H1 (cell line): ENCODE measurements at regions not wholly inside any gene's neighbourhood (a gene's known extent, or its start where the extent isn't known, plus 50 kb on each side); places are given as distances from the start of the nearest gene placed in this dataset.

Experiments used
- CTCF ChIA-PET: fragments of 300-600 bp; sonication (Branson Sonifier 250); formaldehyde crosslinking; loops from one replicate; lab custom pipeline; 2021; ENCODE audit not compliant: partially characterized antibody; lab: Charles Lee
- POLR2A ChIA-PET: fragments of 300-600 bp; sonication (Branson Sonifier 250); formaldehyde crosslinking; loops from one replicate; lab custom pipeline; 2021; ENCODE audit warnings: inconsistent platforms; ENCODE audit not compliant: partially characterized antibody; lab: Charles Lee
- DNase-seq, 2 experiments: peaks; one replicate each; pipeline versions ENCODE4 v3.0.0 to v3.0.0-alpha.2; 2010 to 2022; ENCODE audit warnings: low spot score in 2 of 2, low read depth in 1 of 2, mixed read lengths in 1 of 2
- FAIRE-seq: peaks from 2 replicates; lab custom pipeline; 2011; peaks lifted over from hg19 to GRCh38; lab: Jason Lieb, UNC
- H2AFZ ChIP-seq: 2 replicates; pipeline ENCODE4 v1.8.1; 2012; ENCODE audit warnings: low read length, inconsistent platforms
- H2AK5ac ChIP-seq: 2 replicates; pipeline ENCODE4 v1.6.1; 2013; ENCODE audit warnings: low read depth, low read length
- H2BK120ac ChIP-seq: replicated peaks from 2 replicates; pipeline ENCODE3; 2013; ENCODE audit warnings: low read depth, low read length, inconsistent platforms
- H2BK12ac ChIP-seq: 2 replicates; pipeline ENCODE4 v1.6.1; 2013; ENCODE audit warnings: low read depth, low read length
- H2BK15ac ChIP-seq: 2 replicates; pipeline ENCODE4 v1.6.1; 2013; ENCODE audit warnings: low read length
- H2BK20ac ChIP-seq: 2 replicates; pipeline ENCODE4 v1.6.1; 2013; ENCODE audit warnings: low read length
- H2BK5ac ChIP-seq: 2 replicates; pipeline ENCODE4 v1.6.1; 2013; ENCODE audit warnings: low read depth, low read length
- H3K14ac ChIP-seq: 2 replicates; pipeline ENCODE4 v1.6.1; 2013; ENCODE audit warnings: inconsistent platforms; ENCODE audit not compliant: insufficient read length
- H3K18ac ChIP-seq: 2 replicates; pipeline ENCODE4 v1.6.1; 2013; ENCODE audit warnings: low read length; ENCODE audit errors: extremely low read depth
- H3K23ac ChIP-seq: 2 replicates; pipeline ENCODE4 v1.6.1; 2013; ENCODE audit warnings: inconsistent platforms; ENCODE audit not compliant: insufficient read length
- H3K23me2 ChIP-seq: 2 replicates; pipeline ENCODE4 v1.6.1; 2013; ENCODE audit warnings: low read depth, low read length
- H3K27ac ChIP-seq: 2 replicates; pipeline ENCODE4 v1.6.1; 2011; ENCODE audit warnings: low read depth, low read length, inconsistent platforms
- H3K27me3 ChIP-seq, 4 experiments: replicated peaks in 1 of 4; 1 replicate in 1 of 4; 2 replicates in 3 of 4; pipeline versions ENCODE4 v1.6.1 to v1.8.1; 2011 to 2013; ENCODE audit warnings: low read length in 3 of 4, mild to moderate bottlenecking in 3 of 4, inconsistent platforms in 2 of 4, mixed read lengths in 2 of 4, moderate library complexity in 1 of 4; ENCODE audit not compliant: control insufficient read depth in 3 of 4, insufficient read depth in 3 of 4; ENCODE audit errors: extremely low read depth in 1 of 4
- H3K36me3 ChIP-seq, 4 experiments: 2 replicates each; pipeline versions ENCODE4 v1.6.1 to v1.8.1; 2011 to 2013; ENCODE audit warnings: mild to moderate bottlenecking in 4 of 4, low read length in 3 of 4, moderate library complexity in 2 of 4, control low read depth in 1 of 4, inconsistent platforms in 1 of 4; ENCODE audit not compliant: insufficient read depth in 4 of 4, control insufficient read depth in 2 of 4
- H3K4ac ChIP-seq: replicated peaks from 2 replicates; pipeline ENCODE3; 2013; ENCODE audit warnings: low read length, low read depth, mixed read lengths, inconsistent platforms; ENCODE audit not compliant: insufficient read length
- H3K4me1 ChIP-seq, 4 experiments: replicated peaks in 1 of 4; 1 replicate in 1 of 4; 2 replicates in 3 of 4; pipeline versions ENCODE4 v1.6.1 to v1.8.1; 2011 to 2013; ENCODE audit warnings: low read length in 3 of 4, inconsistent platforms in 2 of 4, mixed read lengths in 1 of 4; ENCODE audit not compliant: insufficient read depth in 4 of 4, control insufficient read depth in 3 of 4
- H3K4me2 ChIP-seq, 2 experiments: 2 replicates each; pipeline versions ENCODE4 v1.6.1 to v1.8.1; 2011 to 2013; ENCODE audit warnings: low read depth in 2 of 2, low read length in 2 of 2, control low read depth in 1 of 2, inconsistent platforms in 1 of 2, mild to moderate bottlenecking in 1 of 2; ENCODE audit not compliant: insufficient read depth in 1 of 2
- H3K4me3 ChIP-seq, 4 experiments: fragments of 200-600, 300-600 bp in 1 of 4; sonication (generic), shearing (Covaris generic), sonication (Bioruptor Twin) in 1 of 4; 2 replicates each; pipeline versions ENCODE4 v1.5.1 to v1.8.1; 2011 to 2016; ENCODE audit warnings: low read length in 4 of 4, low read depth in 3 of 4, control low read depth in 2 of 4, inconsistent platforms in 2 of 4, mild to moderate bottlenecking in 2 of 4, mixed read lengths in 1 of 4, moderate library complexity in 1 of 4; ENCODE audit not compliant: insufficient read depth in 2 of 4; ENCODE audit errors: extremely low read depth in 1 of 4
- H3K56ac ChIP-seq: replicated peaks from 2 replicates; pipeline ENCODE3; 2013; ENCODE audit warnings: low read depth, mild to moderate bottlenecking, mixed read lengths, low read length, inconsistent platforms; ENCODE audit not compliant: insufficient read length
- H3K79me1 ChIP-seq: 2 replicates; pipeline ENCODE4 v1.6.1; 2013; ENCODE audit warnings: low read depth, low read length, control low read depth
- H3K79me2 ChIP-seq, 2 experiments: 2 replicates each; pipeline versions ENCODE4 v1.6.1 to v1.8.1; 2012 to 2013; ENCODE audit warnings: low read length in 2 of 2, mild to moderate bottlenecking in 2 of 2, inconsistent platforms in 1 of 2; ENCODE audit not compliant: insufficient read depth in 2 of 2, control insufficient read depth in 1 of 2
- H3K9ac ChIP-seq, 4 experiments: replicated peaks in 1 of 4; 1 replicate in 1 of 4; 2 replicates in 3 of 4; pipeline versions ENCODE4 v1.6.1 to v1.8.1; 2011 to 2013; ENCODE audit warnings: low read depth in 3 of 4, low read length in 3 of 4, control low read depth in 2 of 4, mild to moderate bottlenecking in 2 of 4, moderate library complexity in 2 of 4, inconsistent platforms in 1 of 4; ENCODE audit errors: extremely low read depth in 1 of 4
- H3K9me3 ChIP-seq, 2 experiments: 2 replicates each; pipeline versions ENCODE4 v1.6.1 to v1.8.1; 2012 to 2013; ENCODE audit warnings: mild to moderate bottlenecking in 2 of 2, moderate library complexity in 2 of 2, control low read depth in 1 of 2, inconsistent platforms in 1 of 2, low read depth in 1 of 2, low read length in 1 of 2, mixed read lengths in 1 of 2; ENCODE audit not compliant: insufficient read depth in 2 of 2
- H4K20me1 ChIP-seq, 2 experiments: replicated peaks in 1 of 2; 2 replicates each; pipeline versions ENCODE3 to v1.8.1; 2011 to 2013; ENCODE audit warnings: inconsistent platforms in 2 of 2, low read length in 2 of 2, mild to moderate bottlenecking in 1 of 2; ENCODE audit not compliant: insufficient read depth in 2 of 2, control insufficient read depth in 1 of 2
- H4K5ac ChIP-seq: 2 replicates; pipeline ENCODE4 v1.6.1; 2013; ENCODE audit warnings: low read length, low read depth, mixed read lengths, inconsistent platforms; ENCODE audit not compliant: insufficient read length
- H4K8ac ChIP-seq: 2 replicates; pipeline ENCODE4 v1.8.0; 2013; ENCODE audit warnings: mild to moderate bottlenecking, moderate library complexity, low read length, inconsistent platforms; ENCODE audit not compliant: insufficient read depth; ENCODE audit errors: extremely low read depth
- H4K91ac ChIP-seq: replicated peaks from 2 replicates; pipeline ENCODE3; 2013; ENCODE audit warnings: low read length, mixed read lengths, inconsistent platforms; ENCODE audit not compliant: insufficient read length
- CTCF ChIP-seq, 3 experiments: IDR thresholded peaks; 1 replicate in 2 of 3; 2 replicates in 1 of 3; pipeline versions ENCODE4 v1.5.1 to v1.6.1; 2011; ENCODE audit warnings: low read length in 3 of 3, mild to moderate bottlenecking in 3 of 3, inconsistent platforms in 2 of 3, low read depth in 1 of 3, moderate library complexity in 1 of 3; ENCODE audit not compliant: insufficient read depth in 1 of 3; ENCODE audit errors: control extremely low read depth in 1 of 3
- EGR1 ChIP-seq: IDR thresholded peaks from 2 replicates; pipeline ENCODE4 v1.6.1; 2011; ENCODE audit warnings: low read depth, low read length, borderline replicate concordance
- EP300 ChIP-seq, 2 experiments: IDR thresholded peaks; 1 replicate in 1 of 2; 2 replicates in 1 of 2; pipeline ENCODE4 v1.6.1; 2011 to 2012; ENCODE audit warnings: low read depth in 2 of 2, low read length in 2 of 2, mild to moderate bottlenecking in 2 of 2, borderline replicate concordance in 1 of 2, inconsistent platforms in 1 of 2, moderate library complexity in 1 of 2
- GTF2F1 ChIP-seq: IDR thresholded peaks from 2 replicates; pipeline ENCODE4 v1.6.1; 2012; ENCODE audit warnings: low read depth, low read length, improper control_type of control experiment, borderline replicate concordance
- JUN ChIP-seq: IDR thresholded peaks from 2 replicates; pipeline ENCODE4 v1.6.1; 2011; ENCODE audit warnings: low read depth, mild to moderate bottlenecking, improper control_type of control experiment, low read length
- MAFK ChIP-seq: IDR thresholded peaks from 2 replicates; pipeline ENCODE4 v1.6.1; 2012; ENCODE audit warnings: low read depth, mild to moderate bottlenecking, improper control_type of control experiment, low read length
- PHF8 ChIP-seq: fragments of 200-600 bp; sonication (generic); conservative IDR thresholded peaks from 2 replicates; pipeline ENCODE4 v1.7.1; 2012; ENCODE audit warnings: low read depth, mild to moderate bottlenecking, inconsistent platforms, low read length, moderate library complexity
- RNF2 ChIP-seq: fragments of 200-900, 300-1000 bp; sonication (generic); IDR thresholded peaks from 2 replicates; pipeline ENCODE4 v1.7.1; 2016; ENCODE audit warnings: borderline replicate concordance, low read depth, mild to moderate bottlenecking, antibody characterized with exemption, low read length; ENCODE audit not compliant: poor library complexity, severe bottlenecking; ENCODE audit errors: missing control alignments
- SP4 ChIP-seq: IDR thresholded peaks from 2 replicates; pipeline ENCODE4 v1.6.1; 2012; ENCODE audit warnings: low read length, inconsistent platforms
- SUZ12 ChIP-seq: fragments of 200-600 bp; sonication (generic); IDR thresholded peaks from 2 replicates; pipeline ENCODE4 v1.6.1; 2012; ENCODE audit warnings: mild to moderate bottlenecking, inconsistent platforms, low read length, moderate library complexity, mixed read lengths
- TAF1 ChIP-seq: IDR thresholded peaks from 2 replicates; pipeline ENCODE4 v1.6.1; 2011; ENCODE audit warnings: mild to moderate bottlenecking, low read depth, low read length
- ZNF274 ChIP-seq: IDR thresholded peaks from 2 replicates; pipeline ENCODE4 v1.7.0; 2012; ENCODE audit warnings: low read length, borderline replicate concordance; ENCODE audit errors: extremely low read depth
- WGBS, 2 experiments: shearing (Covaris generic) in 1 of 2; methylation state at CpG; one replicate each; pipeline versions ENCODE4 v1.1.6 to v1.1.7; 2013 to 2015; ENCODE audit warnings: low lambda C conversion rate in 2 of 2, mixed read lengths in 2 of 2, inconsistent platforms in 1 of 2, low coverage in 1 of 2, missing lambda C conversion rate in 1 of 2; ENCODE audit not compliant: insufficient replicate concordance in 2 of 2, insufficient coverage in 1 of 2, insufficient read length in 1 of 2; ENCODE audit errors: extremely low coverage in 1 of 2, missing lambda C conversion rate in 1 of 2; 5-methylcytosine and 5-hydroxymethylcytosine counted together

GRCh38 chr4:127482049-127482448, 150.7 kb upstream of the INTU start:
- CTCF ChIA-PET = interaction anchor here (0.7 kb wide), 1 partner anchor 105 kb away, joined by 3 read pairs; no protein-coding TSS in a partner anchor
- Histone ChIP-seq H2BK120ac (no peak overlapping the region), H3K4ac (no peak overlapping the region), H3K4me2 (no peak overlapping the region), H3K9me3 (no peaks in the 10 kb centered on the region), H3K23ac (no peak overlapping the region), H3K4me1 (peaks cover 0 to 5% (median 0%) of the 10 kb centered on the region in 4 experiments; a peak in 1 of 7 replicates), H4K8ac (no peak overlapping the region), H3K4me3 (no peak overlapping the region), H3K18ac (no peak overlapping the region), H4K5ac (no peak overlapping the region), H3K27me3 (no peaks in the 10 kb centered on the region), H2BK5ac (no peak overlapping the region), H2BK15ac (no peak overlapping the region), H4K91ac (no peak overlapping the region), H3K56ac (no peak overlapping the region), H3K79me1 (no peaks in the 10 kb centered on the region), H3K27ac (no peak overlapping the region), H4K20me1 (no peaks in the 10 kb centered on the region), H3K79me2 (no peaks in the 10 kb centered on the region), H2BK12ac (no peak overlapping the region), H3K36me3 (no peaks in the 10 kb centered on the region), H3K14ac (no peak overlapping the region), H3K23me2 (no peaks in the 10 kb centered on the region), H3K9ac (no peak overlapping the region), H2AFZ (peak overlapping the region; percentile 91; the same call in 1 of the 2 replicates), H2AK5ac (no peak overlapping the region), H2BK20ac (no peak overlapping the region)
- 82% methylated on average over 1 of the region's 1 CpG; no CpG with 5 or more reads in 1 of the 2 experiments for whole genome bisulfite sequencing, 2 experiments
- DNase-seq (no peak), FAIRE-seq (no peak)
- POLR2A ChIA-PET = no interaction called here
- TF ChIP-seq EGR1 (no peak), SP4 (no peak), EP300 (IDR thresholded peaks at IDR 0.05; ENCODE audit: borderline replicate concordance in 1 of 2, low read depth in 2 of 2, low read length in 2 of 2) (no peak), JUN (no peak), SUZ12 (no peak), TAF1 (no peak), GTF2F1 (no peak), ZNF274 (no peak), PHF8 (no peak), CTCF (IDR thresholded peaks at IDR 0.05; ENCODE audit: control extremely low read depth in 1 of 3, insufficient read depth in 1 of 3, low read depth in 1 of 3, low read length in 3 of 3) (no peak), RNF2 (no peak), MAFK (no peak)
